A549 (cell line): ENCODE measurements at regions not wholly inside any gene's neighbourhood (a gene's known extent, or its start where the extent isn't known, plus 50 kb on each side); places are given as distances from the start of the nearest gene placed in this dataset.

ENCODE experiments used
- ATAC-seq, 2 experiments: fragments of 200-7000 bp in 1 of 2; fragments of >200 bp in 1 of 2; cut with Nextera tagmentation in 1 of 2; cut with Tn5 transposase in 1 of 2; 3 replicates each; pipeline versions ENCODE4 v1.8.0 to v1.9.1; 2018 to 2020; ENCODE audit warnings: mild to moderate bottlenecking in 1 of 2, moderate library complexity in 1 of 2
- CTCF ChIA-PET: fragments of 300-600 bp; sonication (Branson Sonifier 250); formaldehyde crosslinking; extraction: SDS; loops from one replicate; lab custom pipeline; 2021; ENCODE audit warnings: antibody characterized with exemption, inconsistent platforms; lab: Yijun Ruan, JAX
- POLR2A ChIA-PET: fragments of 350-600 bp; formaldehyde crosslinking; extraction: SDS; loops from one replicate; lab custom pipeline; 2021; ENCODE audit warnings: antibody characterized with exemption, inconsistent platforms; lab: Yijun Ruan, JAX
- DNase-seq, 2 experiments: peaks; one replicate each; pipeline versions ENCODE4 v3.0.0 to v3.0.0-alpha.2; 2011 to 2016; ENCODE audit warnings: low read depth in 1 of 2, low spot score in 1 of 2
- FAIRE-seq: peaks from 2 replicates; lab custom pipeline; 2011; peaks lifted over from hg19 to GRCh38; lab: Jason Lieb, UNC
- H3K27ac ChIP-seq, 2 experiments: fragments of >200 bp; sonication (Bioruptor Twin); formaldehyde crosslinking; 3 replicates each; pipeline ENCODE4 v1.5.1; 2016 to 2017
- H3K4me1 ChIP-seq: fragments of >200 bp; sonication (Bioruptor Twin); formaldehyde crosslinking; 3 replicates; pipeline ENCODE4 v1.6.1; 2016
- H3K4me2 ChIP-seq: fragments of >200 bp; sonication (Bioruptor Twin); formaldehyde crosslinking; 3 replicates; pipeline ENCODE4 v1.6.1; 2016
- H3K4me3 ChIP-seq: fragments of >200 bp; sonication (Bioruptor Twin); formaldehyde crosslinking; 3 replicates; pipeline ENCODE4 v1.5.1; 2016
- H3K9me3 ChIP-seq: fragments of >200 bp; sonication (Bioruptor Twin); formaldehyde crosslinking; 3 replicates; pipeline ENCODE4 v1.6.1; 2016
- CBX2 ChIP-seq: fragments of 200-600 bp; sonication (generic); IDR thresholded peaks from 2 replicates; pipeline ENCODE4 v1.6.1; 2016; ENCODE audit warnings: low read depth, mild to moderate bottlenecking, borderline replicate concordance
- CBX8 ChIP-seq: fragments of 200-600 bp; sonication (generic); IDR thresholded peaks from 2 replicates; pipeline ENCODE4 v1.6.1; 2016
- CEBPB ChIP-seq, 2 experiments: fragments of >200 bp in 1 of 2; sonication (Bioruptor Twin) in 1 of 2; formaldehyde crosslinking in 1 of 2; IDR thresholded peaks; 2 replicates each; pipeline ENCODE4 v1.6.1; 2012 to 2016
- CHD2 ChIP-seq: fragments of 150-350 bp; IDR thresholded peaks from 2 replicates; pipeline ENCODE4 v1.6.1; 2014; ENCODE audit warnings: low read length; ENCODE audit not compliant: partially characterized antibody
- EHF ChIP-seq: fragments of 250-450 bp; sonication (Bioruptor Pico); IDR thresholded peaks from 2 replicates; pipeline ENCODE4 v1.5.0; 2020; ENCODE audit warnings: mild to moderate bottlenecking
- EHMT2 ChIP-seq: fragments of 200-600 bp; sonication (generic); IDR thresholded peaks from 2 replicates; pipeline ENCODE4 v1.6.1; 2016; ENCODE audit warnings: antibody characterized with exemption, low read depth, mild to moderate bottlenecking, moderate library complexity
- ESRRA ChIP-seq: fragments of 150-350 bp; IDR thresholded peaks from 2 replicates; pipeline ENCODE4 v1.6.1; 2014; ENCODE audit warnings: mild to moderate bottlenecking, low read length, borderline replicate concordance
- FOSB ChIP-seq: fragments of 250-450 bp; sonication (Bioruptor Pico); IDR thresholded peaks from 2 replicates; pipeline ENCODE4 v1.5.0; 2020; ENCODE audit warnings: mild to moderate bottlenecking, moderate library complexity
- FOXS1 ChIP-seq: fragments of 250-450 bp; sonication (Bioruptor Pico); IDR thresholded peaks from 2 replicates; pipeline ENCODE4 v1.5.0; 2020; ENCODE audit warnings: mild to moderate bottlenecking, moderate library complexity
- HEYL ChIP-seq: fragments of 250-450 bp; sonication (Bioruptor Pico); IDR thresholded peaks from 2 replicates; pipeline ENCODE4 v1.8.0; 2021; ENCODE audit warnings: mild to moderate bottlenecking, moderate library complexity
- HOXB13 ChIP-seq: fragments of 250-450 bp; sonication (Bioruptor Pico); IDR thresholded peaks from 2 replicates; pipeline ENCODE4 v1.5.0; 2020; ENCODE audit warnings: low read depth, mild to moderate bottlenecking, moderate library complexity
- HOXB5 ChIP-seq: fragments of 250-450 bp; sonication (Bioruptor Pico); IDR thresholded peaks from 2 replicates; pipeline ENCODE4 v1.5.0; 2020; ENCODE audit warnings: mild to moderate bottlenecking, moderate library complexity
- MAFK ChIP-seq: fragments of 450-650 bp; IDR thresholded peaks from 2 replicates; pipeline ENCODE4 v1.6.1; 2014; ENCODE audit not compliant: partially characterized antibody
- MYC ChIP-seq: IDR thresholded peaks from 2 replicates; pipeline ENCODE4 v1.6.1; 2012; ENCODE audit warnings: mild to moderate bottlenecking, inconsistent platforms, low read length, improper control_type of control experiment, borderline replicate concordance
- NPAS2 ChIP-seq: fragments of 250-450 bp; sonication (Bioruptor Pico); IDR thresholded peaks from 2 replicates; pipeline ENCODE4 v1.8.0; 2022; ENCODE audit warnings: mild to moderate bottlenecking, moderate library complexity, borderline replicate concordance
- TFCP2L1 ChIP-seq: fragments of 250-450 bp; sonication (Bioruptor Pico); IDR thresholded peaks from 2 replicates; pipeline ENCODE4 v1.5.0; 2021; ENCODE audit warnings: mild to moderate bottlenecking
- TP53 ChIP-seq: fragments of 250-450 bp; sonication (Bioruptor Pico); IDR thresholded peaks from 2 replicates; pipeline ENCODE4 v1.5.0; 2021; ENCODE audit warnings: mild to moderate bottlenecking, moderate library complexity
- USF2 ChIP-seq: fragments of 450-650 bp; IDR thresholded peaks from 2 replicates; pipeline ENCODE4 v1.6.1; 2014; ENCODE audit warnings: antibody characterized with exemption
- ZNF302 ChIP-seq: fragments of 250-450 bp; sonication (Bioruptor Pico); IDR thresholded peaks from 2 replicates; pipeline ENCODE4 v1.9.0; 2021; ENCODE audit warnings: inconsistent platforms, mild to moderate bottlenecking, moderate library complexity
- ZSCAN20 ChIP-seq: fragments of 250-450 bp; sonication (Bioruptor Pico); IDR thresholded peaks from 2 replicates; pipeline ENCODE4 v1.8.0; 2022; ENCODE audit warnings: mild to moderate bottlenecking, moderate library complexity
- WGBS: methylation state at CpG from one replicate; pipeline ENCODE4 v1.1.6; 2017; ENCODE audit errors: missing lambda C conversion rate; 5-methylcytosine and 5-hydroxymethylcytosine counted together
- TF ChIP-seq, protein P1 (sequence below): fragments of 150-350 bp; IDR thresholded peaks from 2 replicates; pipeline ENCODE4 v1.6.1; 2014; ENCODE audit warnings: low read depth, mild to moderate bottlenecking, low read length
- TF ChIP-seq, protein P2 (sequence below): fragments of 250-450 bp; sonication (Bioruptor Pico); IDR thresholded peaks from 2 replicates; pipeline ENCODE4 v1.5.0; 2021; ENCODE audit warnings: mild to moderate bottlenecking, moderate library complexity, borderline replicate concordance

GRCh38 chr22:22824340-22825212 lies 63.0 kb upstream of the IGLL5 start:
- 60% methylated on average over 5 of the region's 6 CpGs for WGBS
- Histone ChIP-seq H3K4me2 (no peak overlapping the region), H3K27ac (no peak overlapping the region), H3K4me3 (no peak overlapping the region), H3K4me1 (no peaks in the 10 kb centered on the region), H3K9me3 (no peaks in the 10 kb centered on the region)
- ChIA-PET POLR2A (no interaction called here), CTCF (interaction anchor here (0.7 to 2.1 kb wide), 2 partner anchors 12 to 24 kb away, joined by 4 to 6 read pairs; no protein-coding TSS in a partner anchor)
- DNase-seq (no peak), ATAC-seq (no peak), FAIRE-seq (no peak)
- TF ChIP-seq ZNF302 (CRISPR knock-in tag), result no peak
- no peak for TF ChIP-seq HEYL
- TF ChIP-seq MAFK, result peak; percentile 64

GRCh38 chr22:22825213-22825593 lies 62.4 kb upstream of the IGLL5 start:
- WGBS, result 80% methylated on average over 2 of the region's 2 CpGs
- DNase-seq (no peak), FAIRE-seq (no peak)
- Histone ChIP-seq H3K4me1 (no peaks in the 10 kb centered on the region), H3K4me2 (no peak overlapping the region), H3K27ac (no peak overlapping the region), H3K9me3 (no peaks in the 10 kb centered on the region), H3K4me3 (no peak overlapping the region)
- CTCF ChIA-PET, result no interaction called here
- POLR2A ChIA-PET, result no interaction called here
- TF ChIP-seq ZSCAN20 (CRISPR knock-in tag) (no peak), TFCP2L1 (CRISPR knock-in tag) (no peak), NPAS2 (CRISPR knock-in tag) (no peak), CBX2 (no peak), EHF (CRISPR knock-in tag) (no peak), FOXS1 (CRISPR knock-in tag) (no peak), FOSB (CRISPR knock-in tag) (no peak), USF2 (no peak), ESRRA (no peak), EHMT2 (no peak), CBX8 (no peak), TP53 (CRISPR knock-in tag) (no peak), HOXB13 (CRISPR knock-in tag) (no peak), CEBPB (IDR thresholded peaks at IDR 0.05) (no peak), HOXB5 (CRISPR knock-in tag) (no peak), CHD2 (no peak), MYC (no peak)
- TF ChIP-seq, protein P1, sequence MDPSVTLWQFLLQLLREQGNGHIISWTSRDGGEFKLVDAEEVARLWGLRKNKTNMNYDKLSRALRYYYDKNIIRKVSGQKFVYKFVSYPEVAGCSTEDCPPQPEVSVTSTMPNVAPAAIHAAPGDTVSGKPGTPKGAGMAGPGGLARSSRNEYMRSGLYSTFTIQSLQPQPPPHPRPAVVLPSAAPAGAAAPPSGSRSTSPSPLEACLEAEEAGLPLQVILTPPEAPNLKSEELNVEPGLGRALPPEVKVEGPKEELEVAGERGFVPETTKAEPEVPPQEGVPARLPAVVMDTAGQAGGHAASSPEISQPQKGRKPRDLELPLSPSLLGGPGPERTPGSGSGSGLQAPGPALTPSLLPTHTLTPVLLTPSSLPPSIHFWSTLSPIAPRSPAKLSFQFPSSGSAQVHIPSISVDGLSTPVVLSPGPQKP, result no peak
- TF ChIP-seq, protein P2, sequence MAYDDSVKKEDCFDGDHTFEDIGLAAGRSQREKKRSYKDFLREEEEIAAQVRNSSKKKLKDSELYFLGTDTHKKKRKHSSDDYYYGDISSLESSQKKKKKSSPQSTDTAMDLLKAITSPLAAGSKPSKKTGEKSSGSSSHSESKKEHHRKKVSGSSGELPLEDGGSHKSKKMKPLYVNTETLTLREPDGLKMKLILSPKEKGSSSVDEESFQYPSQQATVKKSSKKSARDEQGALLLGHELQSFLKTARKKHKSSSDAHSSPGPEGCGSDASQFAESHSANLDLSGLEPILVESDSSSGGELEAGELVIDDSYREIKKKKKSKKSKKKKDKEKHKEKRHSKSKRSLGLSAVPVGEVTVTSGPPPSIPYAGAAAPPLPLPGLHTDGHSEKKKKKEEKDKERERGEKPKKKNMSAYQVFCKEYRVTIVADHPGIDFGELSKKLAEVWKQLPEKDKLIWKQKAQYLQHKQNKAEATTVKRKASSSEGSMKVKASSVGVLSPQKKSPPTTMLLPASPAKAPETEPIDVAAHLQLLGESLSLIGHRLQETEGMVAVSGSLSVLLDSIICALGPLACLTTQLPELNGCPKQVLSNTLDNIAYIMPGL (CRISPR knock-in tag), result no peak
- TF ChIP-seq, all 56 proteins: peak for 0
- ATAC-seq, result no peak
